ENCODE measurements at regions not wholly inside any gene's neighbourhood (a gene's known extent, or its start where the extent isn't known, plus 50 kb on each side); places are given as distances from the start of the nearest gene placed in this dataset.

DNA sequence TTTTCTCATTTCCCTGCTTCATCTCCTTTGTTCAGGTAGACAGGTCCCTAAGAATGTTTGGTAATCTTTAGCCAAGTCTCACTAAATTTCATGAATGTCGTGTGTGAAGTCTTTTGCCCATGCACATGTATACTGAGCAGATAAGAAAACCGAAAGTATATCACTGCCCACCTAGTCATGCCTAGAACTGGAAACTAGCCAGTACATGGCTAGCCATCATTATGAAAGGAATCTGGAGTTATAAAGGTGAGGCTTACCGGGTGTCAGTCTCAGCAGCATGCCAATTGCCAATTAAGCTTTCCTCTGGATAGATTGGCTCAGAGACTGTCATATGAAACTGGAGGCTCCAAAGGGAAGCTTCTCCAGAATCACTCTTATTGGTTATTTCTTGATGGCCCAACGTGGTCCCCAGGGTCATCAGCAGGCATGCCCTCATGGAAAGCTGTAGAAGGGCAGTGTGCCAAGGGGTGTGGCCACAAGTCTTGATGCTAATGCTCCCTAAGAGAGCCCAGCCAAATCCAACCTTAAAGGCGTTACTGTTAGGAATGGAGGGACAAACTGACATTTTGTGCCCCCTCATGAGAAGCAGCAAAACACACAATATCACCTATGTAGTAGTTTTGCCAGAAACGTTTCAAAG lies 307.3 kb upstream of the PIK3R1 start:
- no CpG with 5 or more reads among the region's 6 CpGs for WGBS (ENCODE audit: extremely low coverage, insufficient coverage, insufficient read length)
- H3K9ac ChIP-seq (ENCODE audit: low read length): no peak overlapping the region
- no peak overlapping the region for H2BK5ac ChIP-seq (ENCODE audit: low read depth, low read length, poor library complexity)
- no peak overlapping the region for H2AFZ ChIP-seq (ENCODE audit: insufficient read depth, low read length, poor library complexity)
- no peak overlapping the region for H3K18ac ChIP-seq (ENCODE audit: low read length)
- H3K14ac ChIP-seq (ENCODE audit: low read length): no peak overlapping the region
- no peak overlapping the region for H2BK12ac ChIP-seq (ENCODE audit: low read length)
- no peak overlapping the region for H3K4me2 ChIP-seq (ENCODE audit: low read length)
- H3K4me1 ChIP-seq (ENCODE audit: control insufficient read depth in 1 of 2, insufficient read depth in 2 of 2, low read length in 2 of 2): no peaks in the 10 kb centered on the region
- H2BK120ac ChIP-seq (ENCODE audit: insufficient read depth, low read length, poor library complexity): no peak overlapping the region
- H3K79me1 ChIP-seq (ENCODE audit: low read length): no peaks in the 10 kb centered on the region
- no peaks in the 10 kb centered on the region for H3K9me3 ChIP-seq (ENCODE audit: insufficient read depth, low read depth, low read length)
- H3K36me3 ChIP-seq (ENCODE audit: control insufficient read depth in 1 of 2, insufficient read depth in 2 of 2, low read length in 2 of 2): no peaks in the 10 kb centered on the region
- H4K91ac ChIP-seq (ENCODE audit: low read depth, low read length): no peak overlapping the region
- H3K4ac ChIP-seq (ENCODE audit: low read depth, low read length): no peak overlapping the region
- no peak overlapping the region for H3K27ac ChIP-seq (ENCODE audit: low read depth, low read length)
- no peak overlapping the region for H3K23ac ChIP-seq (ENCODE audit: low read length)
- no peaks in the 10 kb centered on the region for H3K79me2 ChIP-seq (ENCODE audit: control insufficient read depth, insufficient read depth, low read length, poor library complexity)
- no peak overlapping the region for H2AK5ac ChIP-seq (ENCODE audit: low read length)
- no peaks in the 10 kb centered on the region for H3K27me3 ChIP-seq (ENCODE audit: insufficient read depth, low read length)
- H4K8ac ChIP-seq (ENCODE audit: low read depth, low read length): no peak overlapping the region
- H4K12ac ChIP-seq (ENCODE audit: low read depth, low read length): no peak overlapping the region
- no peak for DNase-seq
- H3K4me3 ChIP-seq (ENCODE audit: low read depth, low read length): no peak overlapping the region

DNA sequence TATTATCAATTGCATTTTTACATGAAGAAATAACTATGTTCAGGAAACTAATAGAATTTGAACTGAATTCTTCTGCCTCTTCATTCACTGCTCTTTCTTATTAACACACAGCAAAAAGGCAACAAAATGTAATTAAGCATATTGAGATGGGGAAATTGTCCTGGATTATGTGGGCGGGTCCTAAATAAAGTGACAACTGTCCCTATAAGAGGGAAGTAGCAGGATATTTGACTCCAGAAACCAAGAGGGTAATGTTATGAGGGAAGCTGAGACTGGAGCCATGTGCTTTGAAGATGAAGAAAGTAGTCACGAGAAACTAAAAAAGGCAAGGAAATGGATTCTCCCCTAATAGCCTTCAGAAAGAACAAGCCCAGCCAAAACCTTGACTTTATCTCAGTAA lies 311.2 kb upstream of the PIK3R1 start:
- H3K79me2 ChIP-seq (ENCODE audit: control insufficient read depth, insufficient read depth, low read length, poor library complexity): no peaks in the 10 kb centered on the region
- H3K27me3 ChIP-seq (ENCODE audit: insufficient read depth, low read length): no peaks in the 10 kb centered on the region
- no peak overlapping the region for H2AK5ac ChIP-seq (ENCODE audit: low read length)
- no peak overlapping the region for H3K27ac ChIP-seq (ENCODE audit: low read depth, low read length)
- H2BK5ac ChIP-seq (ENCODE audit: low read depth, low read length, poor library complexity): no peak overlapping the region
- no peak overlapping the region for H3K18ac ChIP-seq (ENCODE audit: low read length)
- no peaks in the 10 kb centered on the region for H3K9me3 ChIP-seq (ENCODE audit: insufficient read depth, low read depth, low read length)
- H4K8ac ChIP-seq (ENCODE audit: low read depth, low read length): no peak overlapping the region
- WGBS (ENCODE audit: extremely low coverage, insufficient coverage, insufficient read length): no CpG with 5 or more reads among the region's 2 CpGs
- H3K4me3 ChIP-seq (ENCODE audit: low read depth, low read length): no peak overlapping the region
- H4K91ac ChIP-seq (ENCODE audit: low read depth, low read length): no peak overlapping the region
- no peak overlapping the region for H3K4me2 ChIP-seq (ENCODE audit: low read length)
- H2BK12ac ChIP-seq (ENCODE audit: low read length): no peak overlapping the region
- no peak overlapping the region for H2AFZ ChIP-seq (ENCODE audit: insufficient read depth, low read length, poor library complexity)
- no peak overlapping the region for H4K12ac ChIP-seq (ENCODE audit: low read depth, low read length)
- no peak overlapping the region for H3K23ac ChIP-seq (ENCODE audit: low read length)
- no peaks in the 10 kb centered on the region for H3K79me1 ChIP-seq (ENCODE audit: low read length)
- no peaks in the 10 kb centered on the region for H3K4me1 ChIP-seq (ENCODE audit: control insufficient read depth in 1 of 2, insufficient read depth in 2 of 2, low read length in 2 of 2)
- no peak overlapping the region for H2BK120ac ChIP-seq (ENCODE audit: insufficient read depth, low read length, poor library complexity)
- DNase-seq: no peak
- H3K4ac ChIP-seq (ENCODE audit: low read depth, low read length): no peak overlapping the region
- H3K36me3 ChIP-seq (ENCODE audit: control insufficient read depth in 1 of 2, insufficient read depth in 2 of 2, low read length in 2 of 2): no peaks in the 10 kb centered on the region
- no peak overlapping the region for H3K14ac ChIP-seq (ENCODE audit: low read length)
- H3K9ac ChIP-seq (ENCODE audit: low read length): no peak overlapping the region

DNA sequence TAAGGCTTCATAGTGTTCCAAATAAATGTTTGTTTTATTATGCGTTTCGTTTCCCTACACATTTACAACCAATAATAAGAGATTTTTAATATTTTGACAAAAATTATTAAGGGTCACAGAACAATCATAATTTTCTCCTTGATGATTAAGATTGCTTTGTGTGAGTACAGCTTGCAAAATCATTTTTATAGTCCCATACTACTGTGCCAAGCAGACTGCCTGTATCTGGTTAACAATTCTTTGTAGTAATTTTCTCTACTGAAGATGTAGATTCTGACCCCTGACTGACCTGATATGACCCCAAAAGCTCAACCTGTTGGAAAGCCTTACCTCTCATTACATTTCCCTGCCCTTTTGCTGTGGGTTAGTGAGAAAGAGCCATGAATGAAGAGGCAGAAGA lies 311.9 kb upstream of the PIK3R1 start:
- no peak overlapping the region for H2AFZ ChIP-seq (ENCODE audit: insufficient read depth, low read length, poor library complexity)
- H3K27me3 ChIP-seq (ENCODE audit: insufficient read depth, low read length): no peaks in the 10 kb centered on the region
- H3K9me3 ChIP-seq (ENCODE audit: insufficient read depth, low read depth, low read length): no peaks in the 10 kb centered on the region
- no peak overlapping the region for H4K12ac ChIP-seq (ENCODE audit: low read depth, low read length)
- no peak overlapping the region for H3K14ac ChIP-seq (ENCODE audit: low read length)
- no peaks in the 10 kb centered on the region for H3K4me1 ChIP-seq (ENCODE audit: control insufficient read depth in 1 of 2, insufficient read depth in 2 of 2, low read length in 2 of 2)
- no peak overlapping the region for H3K27ac ChIP-seq (ENCODE audit: low read depth, low read length)
- no peak overlapping the region for H2BK12ac ChIP-seq (ENCODE audit: low read length)
- no peak overlapping the region for H4K8ac ChIP-seq (ENCODE audit: low read depth, low read length)
- H3K4me3 ChIP-seq (ENCODE audit: low read depth, low read length): no peak overlapping the region
- no peak overlapping the region for H3K23ac ChIP-seq (ENCODE audit: low read length)
- no peak overlapping the region for H2AK5ac ChIP-seq (ENCODE audit: low read length)
- H3K9ac ChIP-seq (ENCODE audit: low read length): no peak overlapping the region
- H3K4ac ChIP-seq (ENCODE audit: low read depth, low read length): no peak overlapping the region
- H3K79me2 ChIP-seq (ENCODE audit: control insufficient read depth, insufficient read depth, low read length, poor library complexity): no peaks in the 10 kb centered on the region
- no peak overlapping the region for H2BK5ac ChIP-seq (ENCODE audit: low read depth, low read length, poor library complexity)
- no peak overlapping the region for H2BK120ac ChIP-seq (ENCODE audit: insufficient read depth, low read length, poor library complexity)
- no peaks in the 10 kb centered on the region for H3K79me1 ChIP-seq (ENCODE audit: low read length)
- H3K18ac ChIP-seq (ENCODE audit: low read length): no peak overlapping the region
- no CpG with 5 or more reads among the region's 2 CpGs for WGBS (ENCODE audit: extremely low coverage, insufficient coverage, insufficient read length)
- H4K91ac ChIP-seq (ENCODE audit: low read depth, low read length): no peak overlapping the region
- no peak overlapping the region for H3K4me2 ChIP-seq (ENCODE audit: low read length)
- DNase-seq: no peak
- H3K36me3 ChIP-seq (ENCODE audit: control insufficient read depth in 1 of 2, insufficient read depth in 2 of 2, low read length in 2 of 2): no peaks in the 10 kb centered on the region

DNA sequence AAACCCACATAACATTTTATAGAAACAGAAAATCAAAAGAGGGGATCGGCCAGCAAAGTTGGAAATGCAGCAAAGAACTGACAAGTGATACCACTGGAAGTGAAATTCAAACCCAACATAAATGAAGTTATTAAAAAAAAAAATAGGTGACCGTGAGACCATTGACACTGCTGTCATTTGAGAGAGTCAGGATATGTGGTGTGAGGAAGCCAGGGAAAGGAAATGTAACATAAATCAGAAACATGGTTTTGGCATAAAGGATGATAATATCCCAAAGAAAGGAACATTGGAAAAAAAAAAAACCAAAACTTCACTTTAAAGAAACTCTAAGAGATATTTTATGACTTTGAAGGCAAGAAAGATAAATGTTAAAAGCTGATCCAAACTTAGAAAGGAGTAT lies 312.4 kb upstream of the PIK3R1 start:
- Histone ChIP-seq H2AK5ac (ENCODE audit: low read length) (no peak overlapping the region), H2BK120ac (ENCODE audit: insufficient read depth, low read length, poor library complexity) (no peak overlapping the region), H3K9me3 (ENCODE audit: insufficient read depth, low read depth, low read length) (no peaks in the 10 kb centered on the region), H3K23ac (ENCODE audit: low read length) (no peak overlapping the region), H4K8ac (ENCODE audit: low read depth, low read length) (no peak overlapping the region), H2AFZ (ENCODE audit: insufficient read depth, low read length, poor library complexity) (no peak overlapping the region), H3K4me3 (ENCODE audit: low read depth, low read length) (no peak overlapping the region), H3K18ac (ENCODE audit: low read length) (no peak overlapping the region), H3K4me1 (ENCODE audit: control insufficient read depth in 1 of 2, insufficient read depth in 2 of 2, low read length in 2 of 2) (no peaks in the 10 kb centered on the region), H3K79me2 (ENCODE audit: control insufficient read depth, insufficient read depth, low read length, poor library complexity) (no peaks in the 10 kb centered on the region), H3K14ac (ENCODE audit: low read length) (no peak overlapping the region), H3K4me2 (ENCODE audit: low read length) (no peak overlapping the region), H3K36me3 (ENCODE audit: control insufficient read depth in 1 of 2, insufficient read depth in 2 of 2, low read length in 2 of 2) (no peaks in the 10 kb centered on the region), H3K79me1 (ENCODE audit: low read length) (no peaks in the 10 kb centered on the region), H2BK12ac (ENCODE audit: low read length) (no peak overlapping the region), H2BK5ac (ENCODE audit: low read depth, low read length, poor library complexity) (no peak overlapping the region), H3K4ac (ENCODE audit: low read depth, low read length) (no peak overlapping the region), H4K12ac (ENCODE audit: low read depth, low read length) (no peak overlapping the region), H3K9ac (ENCODE audit: low read length) (no peak overlapping the region), H3K27ac (ENCODE audit: low read depth, low read length) (no peak overlapping the region), H3K27me3 (ENCODE audit: insufficient read depth, low read length) (no peaks in the 10 kb centered on the region), H4K91ac (ENCODE audit: low read depth, low read length) (no peak overlapping the region)
- no peak for DNase-seq
- WGBS (ENCODE audit: extremely low coverage, insufficient coverage, insufficient read length): no CpG with 5 or more reads among the region's 2 CpGs
